Esophagus squamous epithelium (tissue), 4 donors: ENCODE measurements at regions not wholly inside any gene's neighbourhood (a gene's known extent, or its start where the extent isn't known, plus 50 kb on each side); places are given as distances from the start of the nearest gene placed in this dataset.

ENCODE experiments used
- CTCF ChIP-seq, 6 experiments: fragments of 450-650 bp in 4 of 6; fragments of 200-600 bp in 2 of 6; sonication (generic) in 2 of 6; IDR thresholded peaks; one replicate each; pipeline ENCODE4 v1.5.1; 2016 to 2019; ENCODE audit warnings: antibody characterized with exemption in 6 of 6, mild to moderate bottlenecking in 4 of 6, moderate library complexity in 4 of 6
- POLR2A ChIP-seq, 4 donors: fragments of 450-650 bp; IDR thresholded peaks; one replicate each; pipeline ENCODE4 v1.6.1; 2017; ENCODE audit warnings: antibody characterized with exemption in 4 of 4, mild to moderate bottlenecking in 4 of 4, moderate library complexity in 3 of 4

- no peak for TF ChIP-seq CTCF (IDR thresholded peaks at IDR 0.05)
- no peak for TF ChIP-seq POLR2A (IDR thresholded peaks at IDR 0.05)
Measured at GRCh38 chr18:43465483-43465882, 188.2 kb upstream of the SYT4 start.
